ENCODE measurements at regions not wholly inside any gene's neighbourhood (a gene's known extent, or its start where the extent isn't known, plus 50 kb on each side); places are given as distances from the start of the nearest gene placed in this dataset.
A peak's percentile ranks its signal among the peaks of the same experiment; 100 is the strongest.

- Histone ChIP-seq H3K27ac (ENCODE audit: low read depth, low read length) (no peak overlapping the region), H3K9me3 (ENCODE audit: insufficient read depth, low read depth, low read length) (no peaks in the 10 kb centered on the region), H3K4me1 (ENCODE audit: insufficient read depth, low read length) (peaks cover 3% of the 10 kb centered on the region), H3K79me2 (ENCODE audit: insufficient read depth, low read length) (no peaks in the 10 kb centered on the region), H2AFZ (ENCODE audit: low read depth, low read length) (no peak overlapping the region), H3K36me3 (ENCODE audit: insufficient read depth, low read length) (no peaks in the 10 kb centered on the region), H3K4me3 (ENCODE audit: insufficient read depth, low read depth, low read length) (no peak overlapping the region), H3K4me2 (ENCODE audit: low read length) (no peak overlapping the region), H3K27me3 (ENCODE audit: insufficient read depth, low read length) (peaks cover 9% of the 10 kb centered on the region), H3K9ac (ENCODE audit: low read length) (no peak overlapping the region), H4K20me1 (ENCODE audit: insufficient read depth, low read length) (no peaks in the 10 kb centered on the region)
- H3K4me1 Mint-ChIP-seq (ENCODE audit: low read depth, unreplicated experiment): peaks cover 3% of the 10 kb centered on the region
- no peak for FAIRE-seq
- H3K36me3 Mint-ChIP-seq (ENCODE audit: low read depth, unreplicated experiment): no peaks in the 10 kb centered on the region
- no peaks in the 10 kb centered on the region for H3K9me3 Mint-ChIP-seq (ENCODE audit: unreplicated experiment)
- no peak overlapping the region for H3K4me3 Mint-ChIP-seq (ENCODE audit: unreplicated experiment)
- TF ChIP-seq, protein P1, sequence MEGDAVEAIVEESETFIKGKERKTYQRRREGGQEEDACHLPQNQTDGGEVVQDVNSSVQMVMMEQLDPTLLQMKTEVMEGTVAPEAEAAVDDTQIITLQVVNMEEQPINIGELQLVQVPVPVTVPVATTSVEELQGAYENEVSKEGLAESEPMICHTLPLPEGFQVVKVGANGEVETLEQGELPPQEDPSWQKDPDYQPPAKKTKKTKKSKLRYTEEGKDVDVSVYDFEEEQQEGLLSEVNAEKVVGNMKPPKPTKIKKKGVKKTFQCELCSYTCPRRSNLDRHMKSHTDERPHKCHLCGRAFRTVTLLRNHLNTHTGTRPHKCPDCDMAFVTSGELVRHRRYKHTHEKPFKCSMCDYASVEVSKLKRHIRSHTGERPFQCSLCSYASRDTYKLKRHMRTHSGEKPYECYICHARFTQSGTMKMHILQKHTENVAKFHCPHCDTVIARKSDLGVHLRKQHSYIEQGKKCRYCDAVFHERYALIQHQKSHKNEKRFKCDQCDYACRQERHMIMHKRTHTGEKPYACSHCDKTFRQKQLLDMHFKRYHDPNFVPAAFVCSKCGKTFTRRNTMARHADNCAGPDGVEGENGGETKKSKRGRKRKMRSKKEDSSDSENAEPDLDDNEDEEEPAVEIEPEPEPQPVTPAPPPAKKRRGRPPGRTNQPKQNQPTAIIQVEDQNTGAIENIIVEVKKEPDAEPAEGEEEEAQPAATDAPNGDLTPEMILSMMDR (IDR thresholded peaks at IDR 0.05; ENCODE audit: insufficient read depth, low read depth, low read length): no peak
- no peak for TF ChIP-seq EZH2 (IDR thresholded peaks at IDR 0.05; ENCODE audit: insufficient read depth, low read length)
- peaks cover 28% of the 10 kb centered on the region for H3K27me3 Mint-ChIP-seq (ENCODE audit: low read depth, unreplicated experiment)
- H3K27ac Mint-ChIP-seq (ENCODE audit: unreplicated experiment): no peak overlapping the region
- peak; percentile 21 for DNase-seq (ENCODE audit: low read depth)
Observed at GRCh38 chr11:45451766-45452440, 165.8 kb upstream of the SYT13 start.

DNA sequence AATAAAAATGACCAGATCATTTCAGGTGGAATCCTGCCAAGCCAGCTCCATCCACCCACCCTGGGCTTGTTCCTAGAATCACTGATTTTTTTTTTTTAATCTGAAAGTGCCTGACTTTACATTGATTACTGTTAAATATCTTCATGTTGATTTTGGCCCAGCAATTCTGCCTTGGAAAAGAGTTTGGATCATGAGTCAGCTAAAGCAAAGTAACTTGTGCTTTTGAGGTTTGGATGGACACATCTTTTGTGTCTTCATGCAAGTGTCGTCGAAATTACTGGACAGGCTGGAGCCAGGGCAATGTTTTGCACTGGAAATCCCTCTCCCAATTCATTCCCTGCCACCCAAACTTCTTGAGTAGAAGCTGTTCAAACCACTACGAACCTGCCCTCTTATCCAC is 164.0 kb upstream of the SYT13 start:
- H3K9me3 Mint-ChIP-seq (ENCODE audit: unreplicated experiment): no peaks in the 10 kb centered on the region

More for the DNA sequence above, 164.0 kb upstream of the SYT13 start:
- Histone ChIP-seq H3K36me3 (ENCODE audit: insufficient read depth, low read length) (no peaks in the 10 kb centered on the region), H4K20me1 (ENCODE audit: insufficient read depth, low read length) (no peaks in the 10 kb centered on the region), H3K9ac (ENCODE audit: low read length) (no peak overlapping the region), H3K4me2 (ENCODE audit: low read length) (no peak overlapping the region), H3K27me3 (ENCODE audit: insufficient read depth, low read length) (peaks cover 10% of the 10 kb centered on the region), H3K4me3 (ENCODE audit: insufficient read depth, low read depth, low read length) (no peak overlapping the region), H3K4me1 (ENCODE audit: insufficient read depth, low read length) (peaks cover 3% of the 10 kb centered on the region), H3K9me3 (ENCODE audit: insufficient read depth, low read depth, low read length) (no peaks in the 10 kb centered on the region), H3K27ac (ENCODE audit: low read depth, low read length) (no peak overlapping the region), H3K79me2 (ENCODE audit: insufficient read depth, low read length) (no peaks in the 10 kb centered on the region), H2AFZ (ENCODE audit: low read depth, low read length) (no peak overlapping the region)
- DNase-seq (ENCODE audit: low read depth) (peak; percentile 45), FAIRE-seq (no peak)
- Mint-ChIP-seq H3K27ac (ENCODE audit: unreplicated experiment) (no peak overlapping the region), H3K4me1 (ENCODE audit: low read depth, unreplicated experiment) (peaks cover 3% of the 10 kb centered on the region), H3K27me3 (ENCODE audit: low read depth, unreplicated experiment) (peaks cover 12% of the 10 kb centered on the region), H3K4me3 (ENCODE audit: unreplicated experiment) (no peak overlapping the region), H3K36me3 (ENCODE audit: low read depth, unreplicated experiment) (no peaks in the 10 kb centered on the region)
- TF ChIP-seq, protein P1 (IDR thresholded peaks at IDR 0.05; ENCODE audit: insufficient read depth, low read depth, low read length): no peak
- no peak for TF ChIP-seq EZH2 (IDR thresholded peaks at IDR 0.05; ENCODE audit: insufficient read depth, low read length)
